ENCODE measurements at regions not wholly inside any gene's neighbourhood (a gene's known extent, or its start where the extent isn't known, plus 50 kb on each side); places are given as distances from the start of the nearest gene placed in this dataset.

GRCh38 chr13:67374391-67374790, 144.3 kb upstream of the PCDH9 start:
- TF ChIP-seq CTCF (IDR thresholded peaks at IDR 0.05) (no peak), EP300 (IDR thresholded peaks at IDR 0.05) (no peak), POLR2A (IDR thresholded peaks at IDR 0.05) (no peak)
